ENCODE measurements at regions not wholly inside any gene's neighbourhood (a gene's known extent, or its start where the extent isn't known, plus 50 kb on each side); places are given as distances from the start of the nearest gene placed in this dataset.
"Not testable (repeated sequence)": the region's sequence is repeated elsewhere in the genome, so short reads cannot be mapped to it uniquely, and the experiment has no call there.

GRCh38 chr1:148354913-148355308 lies 128.2 kb downstream of the PPIAL4G start:
- Mint-ChIP-seq H3K4me3 (no peak overlapping the region), H3K36me3 (ENCODE audit: low read depth) (no peaks in the 10 kb centered on the region), H3K9me3 (no peaks in the 10 kb centered on the region), H3K27me3 (peaks cover 35% of the 10 kb centered on the region), H3K27ac (no peak overlapping the region), H3K4me1 (ENCODE audit: low read depth) (peaks cover 5% of the 10 kb centered on the region)
- no peak for DNase-seq

GRCh38 chr1:148354284-148354912 lies 128.7 kb downstream of the PPIAL4G start:
- Mint-ChIP-seq H3K27me3 (peaks cover 38% of the 10 kb centered on the region), H3K4me1 (ENCODE audit: low read depth) (peaks cover 5% of the 10 kb centered on the region), H3K4me3 (no peak overlapping the region), H3K36me3 (ENCODE audit: low read depth) (no peaks in the 10 kb centered on the region), H3K9me3 (no peaks in the 10 kb centered on the region), H3K27ac (no peak overlapping the region)
- DNase-seq, result no peak

- H3K4me1 Mint-ChIP-seq (ENCODE audit: low read depth), result peaks cover 5% of the 10 kb centered on the region
- no peak for DNase-seq
These were observed 129.4 kb downstream of the PPIAL4G start for GRCh38 chr1:148353461-148354283.

GRCh38 chr1:148352470-148353053 lies 130.5 kb downstream of the PPIAL4G start:
- Mint-ChIP-seq H3K9me3 (no peaks in the 10 kb centered on the region), H3K27ac (no peak overlapping the region), H3K27me3 (peaks cover 51% of the 10 kb centered on the region), H3K36me3 (ENCODE audit: low read depth) (no peaks in the 10 kb centered on the region), H3K4me1 (ENCODE audit: low read depth) (peaks cover 5% of the 10 kb centered on the region), H3K4me3 (no peak overlapping the region)
- no peak for DNase-seq

More at GRCh38 chr1:148353461-148354283, 129.4 kb downstream of the PPIAL4G start:
- Mint-ChIP-seq H3K4me3 (no peak overlapping the region), H3K9me3 (no peaks in the 10 kb centered on the region), H3K27ac (no peak overlapping the region), H3K27me3 (peaks cover 45% of the 10 kb centered on the region), H3K36me3 (ENCODE audit: low read depth) (no peaks in the 10 kb centered on the region)

GRCh38 chr1:148347781-148348180 lies 135.3 kb downstream of the PPIAL4G start:
- Mint-ChIP-seq H3K36me3 (ENCODE audit: low read depth) (no peaks in the 10 kb centered on the region), H3K4me1 (ENCODE audit: low read depth) (peaks cover 6% of the 10 kb centered on the region), H3K4me3 (no peak overlapping the region), H3K9me3 (no peaks in the 10 kb centered on the region), H3K27me3 (peaks cover 41% of the 10 kb centered on the region), H3K27ac (no peak overlapping the region)
- no peak for DNase-seq

GRCh38 chr1:148345659-148346151 lies 137.4 kb downstream of the PPIAL4G start:
- Mint-ChIP-seq H3K27me3 (peaks cover 25% of the 10 kb centered on the region), H3K27ac (peak overlapping the region; percentile 31)
- H3K4me1 Mint-ChIP-seq (ENCODE audit: low read depth); H3K4me3 Mint-ChIP-seq; H3K9me3 Mint-ChIP-seq; H3K36me3 Mint-ChIP-seq (ENCODE audit: low read depth); DNase-seq: not testable (repeated sequence)

- peaks cover 17% of the 10 kb centered on the region for H3K27me3 Mint-ChIP-seq
- DNase-seq; H3K36me3 Mint-ChIP-seq (ENCODE audit: low read depth); H3K9me3 Mint-ChIP-seq; H3K4me3 Mint-ChIP-seq; H3K27ac Mint-ChIP-seq; H3K4me1 Mint-ChIP-seq (ENCODE audit: low read depth): not testable (repeated sequence)
These were observed 138.5 kb downstream of the PPIAL4G start for GRCh38 chr1:148344651-148345050.

GRCh38 chr1:148341729-148342128 lies 141.4 kb downstream of the PPIAL4G start:
- not testable (repeated sequence) for H3K27ac Mint-ChIP-seq; DNase-seq; H3K36me3 Mint-ChIP-seq (ENCODE audit: low read depth); H3K9me3 Mint-ChIP-seq; H3K4me1 Mint-ChIP-seq (ENCODE audit: low read depth); H3K27me3 Mint-ChIP-seq; H3K4me3 Mint-ChIP-seq

GRCh38 chr1:148336121-148336918 lies 146.8 kb downstream of the PPIAL4G start:
- Mint-ChIP-seq H3K4me1 (ENCODE audit: low read depth) (peaks cover 46% of the 10 kb centered on the region), H3K4me3 (peak overlapping the region; percentile 12), H3K27ac (peak overlapping the region; percentile 100)
- not testable (repeated sequence) for H3K27me3 Mint-ChIP-seq; H3K9me3 Mint-ChIP-seq; DNase-seq; H3K36me3 Mint-ChIP-seq (ENCODE audit: low read depth)

- Mint-ChIP-seq H3K36me3 (ENCODE audit: low read depth) (no peaks in the 10 kb centered on the region), H3K4me1 (ENCODE audit: low read depth) (peaks cover 46% of the 10 kb centered on the region), H3K4me3 (peak overlapping the region; percentile 79), H3K27me3 (peaks cover 5% of the 10 kb centered on the region), H3K9me3 (no peaks in the 10 kb centered on the region), H3K27ac (peak overlapping the region; percentile 100)
- peak; percentile 88 for DNase-seq
These were observed 148.6 kb downstream of the PPIAL4G start for GRCh38 chr1:148334339-148335130.

GRCh38 chr1:148333875-148334338 lies 149.2 kb downstream of the PPIAL4G start:
- DNase-seq, result peak; percentile 64
- H3K27ac Mint-ChIP-seq, result peak overlapping the region; percentile 100
- H3K9me3 Mint-ChIP-seq, result no peaks in the 10 kb centered on the region
- H3K36me3 Mint-ChIP-seq (ENCODE audit: low read depth), result no peaks in the 10 kb centered on the region
- H3K27me3 Mint-ChIP-seq, result peaks cover 10% of the 10 kb centered on the region
- peak overlapping the region; percentile 79 for H3K4me3 Mint-ChIP-seq
- H3K4me1 Mint-ChIP-seq (ENCODE audit: low read depth), result peaks cover 46% of the 10 kb centered on the region

- Mint-ChIP-seq H3K4me3 (no peak overlapping the region), H3K36me3 (ENCODE audit: low read depth) (no peaks in the 10 kb centered on the region), H3K27me3 (peaks cover 14% of the 10 kb centered on the region), H3K27ac (no peak overlapping the region), H3K9me3 (no peaks in the 10 kb centered on the region), H3K4me1 (ENCODE audit: low read depth) (peaks cover 18% of the 10 kb centered on the region)
- no peak for DNase-seq
These were observed 154.2 kb downstream of the PPIAL4G start for GRCh38 chr1:148328884-148329283.

- not testable (repeated sequence) for H3K9me3 Mint-ChIP-seq; H3K4me3 Mint-ChIP-seq; DNase-seq; H3K36me3 Mint-ChIP-seq (ENCODE audit: low read depth); H3K27ac Mint-ChIP-seq; H3K4me1 Mint-ChIP-seq (ENCODE audit: low read depth)
- peaks cover 13% of the 10 kb centered on the region for H3K27me3 Mint-ChIP-seq
These were observed 158.1 kb downstream of the PPIAL4G start for GRCh38 chr1:148325031-148325430.
